Caco-2 (cell line): ENCODE measurements at regions not wholly inside any gene's neighbourhood (a gene's known extent, or its start where the extent isn't known, plus 50 kb on each side); places are given as distances from the start of the nearest gene placed in this dataset.

Experiments used
- BruUV-seq: library from RNA; stranded (reverse); fragments of 400-500 nt; replicated peaks from 2 replicates; lab custom pipeline; 2021; lab: Mats Ljungman, UMichigan
- CTCF ChIA-PET: fragments of 300-600 bp; sonication (Branson Sonifier 250); formaldehyde crosslinking; loops from one replicate; lab custom pipeline; 2022; ENCODE audit warnings: antibody characterized with exemption; lab: Charles Lee
- POLR2A ChIA-PET: fragments of 300-600 bp; sonication (Branson Sonifier 250); formaldehyde crosslinking; loops from one replicate; lab custom pipeline; 2022; ENCODE audit warnings: antibody characterized with exemption; lab: Charles Lee
- DNase-seq, 2 experiments: peaks; one replicate each; pipeline versions ENCODE4 v3.0.0 to v3.0.0-alpha.2; 2020 to 2022
- H3K27me3 ChIP-seq: replicated peaks from 2 replicates; pipeline ENCODE4 v1.6.0; 2011; ENCODE audit warnings: low read length; ENCODE audit not compliant: control insufficient read depth, insufficient read depth
- H3K36me3 ChIP-seq: 2 replicates; pipeline ENCODE4 v1.5.1; 2011; ENCODE audit warnings: low read length; ENCODE audit not compliant: control insufficient read depth, insufficient read depth
- H3K4me1 ChIP-seq: fragments of 250-450 bp; sonication (Bioruptor Pico); 2 replicates; pipeline ENCODE4 v1.5.1; 2020; ENCODE audit warnings: mild to moderate bottlenecking
- H3K4me3 ChIP-seq: 2 replicates; pipeline ENCODE4 v1.5.1; 2011; ENCODE audit warnings: low read depth, mild to moderate bottlenecking, control low read depth, low read length
- H3K9me3 ChIP-seq: fragments of 250-450 bp; sonication (Bioruptor Pico); 2 replicates; pipeline ENCODE4 v1.5.1; 2020; ENCODE audit warnings: mild to moderate bottlenecking, moderate library complexity
- H3K27ac Mint-ChIP-seq: one replicate; pipeline ENCODE4 v1.8.0; 2022; ENCODE audit warnings: mixed read lengths; ENCODE audit not compliant: unreplicated experiment
- H3K27me3 Mint-ChIP-seq: one replicate; pipeline ENCODE4 v1.8.0; 2022; ENCODE audit warnings: mixed read lengths; ENCODE audit not compliant: insufficient read depth, unreplicated experiment
- H3K36me3 Mint-ChIP-seq: one replicate; pipeline ENCODE4 v1.8.0; 2022; ENCODE audit warnings: mild to moderate bottlenecking, mixed read lengths; ENCODE audit not compliant: insufficient read depth, unreplicated experiment
- H3K4me1 Mint-ChIP-seq: one replicate; pipeline ENCODE4 v1.8.0; 2022; ENCODE audit warnings: low read depth, mixed read lengths; ENCODE audit not compliant: unreplicated experiment
- H3K4me3 Mint-ChIP-seq: one replicate; pipeline ENCODE4 v1.8.0; 2022; ENCODE audit warnings: mild to moderate bottlenecking, moderate library complexity, mixed read lengths; ENCODE audit not compliant: unreplicated experiment
- H3K9me3 Mint-ChIP-seq: one replicate; pipeline ENCODE4 v1.8.0; 2022; ENCODE audit warnings: mixed read lengths; ENCODE audit not compliant: unreplicated experiment
- intact Hi-C: fragments of 100-400 bp; cut with micrococcal nuclease; formaldehyde crosslinking; loops from one replicate; pipeline ENCODE4 v1.10.0; 2022; ENCODE audit not compliant: unreplicated experiment
- TF ChIP-seq, protein P1 (sequence below), 2 experiments: fragments of 200-600 bp in 1 of 2; IDR thresholded peaks; 1 replicate in 1 of 2; 2 replicates in 1 of 2; pipeline versions ENCODE4 v1.5.1 to v1.8.0; 2011 to 2022; ENCODE audit warnings: antibody characterized with exemption in 1 of 2, control low read depth in 1 of 2, inconsistent platforms in 1 of 2, low read depth in 1 of 2, low read length in 1 of 2, mild to moderate bottlenecking in 1 of 2, moderate library complexity in 1 of 2; ENCODE audit not compliant: insufficient read depth in 1 of 2, severe bottlenecking in 1 of 2, unreplicated experiment in 1 of 2

DNA sequence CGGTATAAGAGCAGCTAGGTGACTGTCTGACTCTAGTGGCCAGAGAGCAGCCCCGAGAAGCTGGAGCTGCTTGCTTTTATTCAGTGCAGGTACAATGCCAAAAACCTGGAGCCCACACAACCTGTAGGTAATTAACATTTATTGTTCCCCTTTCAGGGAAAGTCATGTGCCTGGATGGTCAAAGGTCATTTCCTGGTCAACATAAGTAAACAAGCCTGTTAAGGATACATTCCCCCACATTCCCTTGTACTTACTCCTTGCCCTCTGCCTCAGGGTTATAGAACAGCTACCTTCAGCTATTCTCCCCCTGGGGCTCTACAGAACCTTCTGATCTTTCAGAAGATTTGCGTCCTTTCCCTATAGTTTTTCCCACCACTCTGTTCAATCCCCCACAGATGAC is 253.4 kb downstream of the TMA16 start:
- peak; percentile 5 to 48 for DNase-seq
- no peak overlapping the region for H3K4me3 ChIP-seq
- ChIA-PET POLR2A (no interaction called here), CTCF (interaction anchor here (0.7 kb wide), 1 partner anchor 456 kb away, joined by 3 read pairs; no protein-coding TSS in a partner anchor)
- no peaks in the 10 kb centered on the region for H3K9me3 ChIP-seq
- H3K4me3 Mint-ChIP-seq, result no peak overlapping the region
- no peaks in the 10 kb centered on the region for H3K36me3 Mint-ChIP-seq
- H3K27me3 Mint-ChIP-seq, result no peaks in the 10 kb centered on the region
- H3K4me1 ChIP-seq, result no peaks in the 10 kb centered on the region; the same call in 1 of the 2 replicates
- intact Hi-C loops, result no loop called here
- BruUV-seq, result no TSS peak
- no peak overlapping the region for H3K27ac Mint-ChIP-seq
- H3K27me3 ChIP-seq, result no peaks in the 10 kb centered on the region
- H3K9me3 Mint-ChIP-seq, result no peaks in the 10 kb centered on the region
- H3K4me1 Mint-ChIP-seq, result no peaks in the 10 kb centered on the region
- no peaks in the 10 kb centered on the region for H3K36me3 ChIP-seq
- TF ChIP-seq, protein P1, sequence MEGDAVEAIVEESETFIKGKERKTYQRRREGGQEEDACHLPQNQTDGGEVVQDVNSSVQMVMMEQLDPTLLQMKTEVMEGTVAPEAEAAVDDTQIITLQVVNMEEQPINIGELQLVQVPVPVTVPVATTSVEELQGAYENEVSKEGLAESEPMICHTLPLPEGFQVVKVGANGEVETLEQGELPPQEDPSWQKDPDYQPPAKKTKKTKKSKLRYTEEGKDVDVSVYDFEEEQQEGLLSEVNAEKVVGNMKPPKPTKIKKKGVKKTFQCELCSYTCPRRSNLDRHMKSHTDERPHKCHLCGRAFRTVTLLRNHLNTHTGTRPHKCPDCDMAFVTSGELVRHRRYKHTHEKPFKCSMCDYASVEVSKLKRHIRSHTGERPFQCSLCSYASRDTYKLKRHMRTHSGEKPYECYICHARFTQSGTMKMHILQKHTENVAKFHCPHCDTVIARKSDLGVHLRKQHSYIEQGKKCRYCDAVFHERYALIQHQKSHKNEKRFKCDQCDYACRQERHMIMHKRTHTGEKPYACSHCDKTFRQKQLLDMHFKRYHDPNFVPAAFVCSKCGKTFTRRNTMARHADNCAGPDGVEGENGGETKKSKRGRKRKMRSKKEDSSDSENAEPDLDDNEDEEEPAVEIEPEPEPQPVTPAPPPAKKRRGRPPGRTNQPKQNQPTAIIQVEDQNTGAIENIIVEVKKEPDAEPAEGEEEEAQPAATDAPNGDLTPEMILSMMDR (IDR thresholded peaks at IDR 0.05; ENCODE audit: insufficient read depth in 1 of 2, low read depth in 1 of 2, low read length in 1 of 2, severe bottlenecking in 1 of 2, unreplicated experiment in 1 of 2), result no peak

DNA sequence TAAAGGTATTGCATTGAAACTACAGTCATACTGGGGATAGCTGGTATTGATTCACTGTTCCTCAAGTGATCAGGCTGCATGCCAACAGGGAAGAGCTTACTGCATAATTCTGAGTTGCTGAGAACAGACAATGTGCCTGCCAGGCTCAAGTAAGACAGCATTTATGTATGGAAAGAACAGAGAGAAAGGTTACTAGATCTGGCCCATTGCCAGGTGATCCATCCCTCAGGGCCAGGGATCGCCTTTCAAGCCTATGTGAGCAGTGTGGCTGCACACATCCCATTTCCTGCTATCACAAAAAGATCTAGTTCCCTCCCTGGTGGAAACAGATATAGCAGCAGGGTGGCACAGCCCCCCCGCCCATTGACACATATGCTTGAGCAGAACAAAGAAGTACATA is 254.0 kb downstream of the TMA16 start:
- CTCF ChIA-PET, result interaction anchor here (0.7 kb wide), 1 partner anchor 456 kb away, joined by 3 read pairs; no protein-coding TSS in a partner anchor

DNA sequence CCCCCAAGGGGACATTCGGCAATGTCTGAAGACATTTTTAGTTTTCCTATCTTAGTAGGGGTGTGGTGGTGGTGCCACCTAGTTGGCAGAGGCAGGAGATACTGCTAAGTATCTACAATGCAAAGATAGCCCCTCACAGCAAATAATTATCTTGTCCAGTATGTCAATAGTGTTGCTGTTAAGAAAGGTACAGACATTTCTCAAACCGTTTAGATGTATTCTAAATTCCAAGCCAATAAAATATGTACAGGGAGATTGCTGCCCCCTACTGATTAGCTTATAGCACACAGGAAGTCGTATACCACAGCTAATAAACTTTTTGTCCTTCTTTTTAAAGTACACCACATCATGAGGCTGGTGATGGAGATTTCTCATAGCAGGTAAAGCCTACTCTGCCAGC is 260.5 kb downstream of the TMA16 start:
- intact Hi-C loops, result loop anchor here (1.0 to 2.0 kb wide), 3 partner anchors 76 to 258 kb away; no protein-coding TSS in a partner anchor
- Histone ChIP-seq H3K9me3 (no peaks in the 10 kb centered on the region), H3K4me3 (no peak overlapping the region), H3K4me1 (no peaks in the 10 kb centered on the region), H3K36me3 (no peaks in the 10 kb centered on the region), H3K27me3 (no peaks in the 10 kb centered on the region)
- Mint-ChIP-seq H3K27me3 (no peaks in the 10 kb centered on the region), H3K4me3 (no peak overlapping the region), H3K27ac (no peak overlapping the region), H3K36me3 (no peaks in the 10 kb centered on the region), H3K4me1 (no peaks in the 10 kb centered on the region), H3K9me3 (no peaks in the 10 kb centered on the region)
- ChIA-PET POLR2A (no interaction called here), CTCF (interaction anchor here (0.6 to 1.7 kb wide), 2 partner anchors 116 to 199 kb away, joined by 3 to 5 read pairs; no protein-coding TSS in a partner anchor)
- DNase-seq, result no peak
- TF ChIP-seq, protein P1 (IDR thresholded peaks at IDR 0.05; ENCODE audit: insufficient read depth in 1 of 2, low read depth in 1 of 2, low read length in 1 of 2, severe bottlenecking in 1 of 2, unreplicated experiment in 1 of 2), result peak in 1 of 2 experiments; percentile 27
- no TSS peak for BruUV-seq

More for the DNA sequence above, 254.0 kb downstream of the TMA16 start:
- H3K9me3 ChIP-seq, result no peaks in the 10 kb centered on the region
- TF ChIP-seq, protein P1 (IDR thresholded peaks at IDR 0.05; ENCODE audit: insufficient read depth in 1 of 2, low read depth in 1 of 2, low read length in 1 of 2, severe bottlenecking in 1 of 2, unreplicated experiment in 1 of 2), result no peak
- no peaks in the 10 kb centered on the region for H3K36me3 ChIP-seq
- POLR2A ChIA-PET, result no interaction called here
- H3K27me3 ChIP-seq, result no peaks in the 10 kb centered on the region
- H3K36me3 Mint-ChIP-seq, result no peaks in the 10 kb centered on the region
- no peak overlapping the region for H3K4me3 ChIP-seq
- no peak overlapping the region for H3K4me3 Mint-ChIP-seq
- DNase-seq, result no peak
- no peaks in the 10 kb centered on the region for H3K9me3 Mint-ChIP-seq
- BruUV-seq, result no TSS peak
- H3K27ac Mint-ChIP-seq, result no peak overlapping the region
- H3K4me1 ChIP-seq, result no peaks in the 10 kb centered on the region; the same call in 1 of the 2 replicates
- intact Hi-C loops, result no loop called here
- no peaks in the 10 kb centered on the region for H3K4me1 Mint-ChIP-seq
- H3K27me3 Mint-ChIP-seq, result no peaks in the 10 kb centered on the region
